Stimulated activated CD4-positive, alpha-beta T cell treated with anti-CD3 and anti-CD28 coated beads, Interleukin-2, amount 100 ng/mL, for 48 hours (primary cell): ENCODE measurements at regions not wholly inside any gene's neighbourhood (a gene's known extent, or its start where the extent isn't known, plus 50 kb on each side); places are given as distances from the start of the nearest gene placed in this dataset.
"Not testable (repeated sequence)": the region's sequence is repeated elsewhere in the genome, so short reads cannot be mapped to it uniquely, and the experiment has no call there.

Experiments used
- DNase-seq, 2 donors: peaks; one replicate each; pipeline ENCODE4 v3.0.0-alpha.2; 2020

- no peak for DNase-seq
Observed at GRCh38 chr9:105984714-105985113, 290.4 kb downstream of the TMEM38B start.

GRCh38 chr9:105993116-105993854 is 298.9 kb downstream of the TMEM38B start:
- no peak for DNase-seq

GRCh38 chr9:105993921-105994715 is 299.8 kb downstream of the TMEM38B start:
- DNase-seq, result no peak

DNA sequence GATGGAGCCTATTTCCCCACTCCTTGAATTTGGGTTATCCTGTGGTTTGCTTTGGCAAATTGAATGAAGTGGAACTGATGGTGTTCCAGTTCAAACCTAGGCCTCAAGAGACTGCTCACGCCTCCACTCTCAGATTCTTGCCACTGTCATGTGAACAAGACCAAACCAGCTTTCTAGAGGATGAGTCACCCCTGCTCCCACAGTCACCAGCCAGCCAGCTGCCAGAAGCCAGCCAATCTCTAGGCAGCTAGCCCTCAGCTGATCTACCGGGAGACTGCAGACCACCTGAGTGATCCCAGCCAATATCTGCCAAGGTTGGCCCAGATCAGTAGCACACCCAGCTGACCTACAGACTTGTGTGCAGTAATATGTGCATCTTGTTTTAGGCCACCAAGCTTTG is 300.6 kb downstream of the TMEM38B start:
- no peak for DNase-seq

DNA sequence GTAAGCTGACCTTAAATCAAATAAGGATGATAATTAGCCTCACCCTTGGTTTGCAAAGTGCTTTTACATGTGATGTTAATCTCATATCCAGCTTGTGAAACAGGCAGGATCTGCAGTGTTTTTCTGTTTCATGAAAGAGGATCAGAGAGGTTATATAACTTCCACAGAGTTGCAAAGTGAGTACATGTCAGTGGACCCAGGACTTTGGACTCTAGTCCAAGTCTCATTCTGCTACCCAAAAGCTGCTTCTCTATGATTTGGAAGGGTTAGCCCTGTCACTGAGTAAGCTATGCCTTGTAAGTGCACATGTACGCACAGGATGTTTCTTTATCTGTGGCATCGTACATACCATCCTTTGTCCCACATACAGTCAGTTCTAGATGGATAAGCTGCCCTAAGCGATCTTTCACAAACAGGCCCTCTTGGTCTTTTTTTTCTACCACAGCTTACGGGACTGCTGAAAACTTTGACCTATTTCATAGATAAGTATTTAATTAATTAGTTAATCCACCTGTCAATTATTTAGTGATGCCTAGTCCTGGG is 322.9 kb downstream of the TMEM38B start:
- DNase-seq, result no peak

- no peak for DNase-seq
Observed at GRCh38 chr9:106019039-106019680, 324.8 kb downstream of the TMEM38B start.

- no peak for DNase-seq
Observed at GRCh38 chr9:106019702-106020101, 325.4 kb downstream of the TMEM38B start.

- DNase-seq, result no peak
Observed at GRCh38 chr9:106020186-106020585, 325.8 kb downstream of the TMEM38B start.

DNA sequence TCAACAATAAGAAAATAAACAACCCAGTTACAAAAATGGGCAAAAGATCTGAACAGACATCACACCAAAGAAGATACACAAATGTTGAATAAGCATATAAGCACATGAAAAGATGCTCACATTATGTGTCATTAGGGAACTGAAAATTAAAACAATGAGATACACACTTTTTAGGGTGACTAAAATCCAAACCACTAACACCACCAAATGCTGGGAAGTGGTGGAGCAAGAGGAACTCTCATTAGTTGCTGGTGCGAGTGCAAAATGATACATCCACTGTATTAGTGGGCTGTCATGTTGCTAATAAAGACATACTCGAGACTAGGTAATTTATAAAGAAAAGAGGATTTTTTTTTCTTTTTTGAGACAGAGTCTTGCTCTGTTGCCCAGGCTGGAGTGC is 329.1 kb downstream of the TMEM38B start:
- DNase-seq, result no peak

DNA sequence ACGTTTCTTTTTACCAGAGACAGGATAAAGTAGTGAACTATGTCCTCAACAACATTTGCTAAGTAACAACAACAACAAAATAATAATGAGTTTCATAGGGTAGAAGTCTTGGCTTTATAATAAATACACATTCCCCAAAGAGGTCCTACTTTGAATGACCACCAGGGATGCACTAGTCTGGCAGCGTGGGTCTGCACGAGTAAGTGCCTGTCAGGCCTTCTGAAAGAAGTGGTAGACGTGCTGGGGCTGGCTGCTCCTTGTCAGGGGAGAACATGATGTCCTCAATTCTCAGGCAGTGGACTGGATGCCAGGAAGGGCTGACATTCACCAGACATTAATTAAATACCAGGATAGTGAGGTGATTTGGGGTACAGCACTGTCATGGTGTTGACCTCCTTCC is 331.1 kb downstream of the TMEM38B start:
- no peak for DNase-seq

GRCh38 chr9:106030146-106030545 is 335.8 kb downstream of the TMEM38B start:
- DNase-seq, result not testable (repeated sequence)

- DNase-seq, result no peak
Observed at GRCh38 chr9:106032978-106033377, 338.6 kb downstream of the TMEM38B start.

DNA sequence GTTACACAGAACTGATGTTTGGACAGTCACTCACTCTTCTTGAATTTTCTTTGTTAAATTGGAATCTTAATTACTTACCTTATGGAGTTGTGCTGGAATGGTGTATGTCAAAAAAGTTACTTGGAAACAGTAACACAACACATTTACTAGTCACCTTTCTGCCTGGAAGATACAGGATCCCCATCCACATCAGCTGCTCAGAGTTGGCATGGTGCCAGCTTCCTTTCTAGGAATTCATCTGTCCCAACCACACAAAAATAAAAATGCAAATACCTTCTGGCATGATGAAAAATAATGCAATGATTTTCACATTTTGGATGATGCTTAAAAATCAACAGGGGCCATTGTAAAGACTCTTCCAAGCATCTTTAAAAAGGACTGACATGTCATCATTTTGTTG is 341.5 kb downstream of the TMEM38B start:
- no peak for DNase-seq

DNA sequence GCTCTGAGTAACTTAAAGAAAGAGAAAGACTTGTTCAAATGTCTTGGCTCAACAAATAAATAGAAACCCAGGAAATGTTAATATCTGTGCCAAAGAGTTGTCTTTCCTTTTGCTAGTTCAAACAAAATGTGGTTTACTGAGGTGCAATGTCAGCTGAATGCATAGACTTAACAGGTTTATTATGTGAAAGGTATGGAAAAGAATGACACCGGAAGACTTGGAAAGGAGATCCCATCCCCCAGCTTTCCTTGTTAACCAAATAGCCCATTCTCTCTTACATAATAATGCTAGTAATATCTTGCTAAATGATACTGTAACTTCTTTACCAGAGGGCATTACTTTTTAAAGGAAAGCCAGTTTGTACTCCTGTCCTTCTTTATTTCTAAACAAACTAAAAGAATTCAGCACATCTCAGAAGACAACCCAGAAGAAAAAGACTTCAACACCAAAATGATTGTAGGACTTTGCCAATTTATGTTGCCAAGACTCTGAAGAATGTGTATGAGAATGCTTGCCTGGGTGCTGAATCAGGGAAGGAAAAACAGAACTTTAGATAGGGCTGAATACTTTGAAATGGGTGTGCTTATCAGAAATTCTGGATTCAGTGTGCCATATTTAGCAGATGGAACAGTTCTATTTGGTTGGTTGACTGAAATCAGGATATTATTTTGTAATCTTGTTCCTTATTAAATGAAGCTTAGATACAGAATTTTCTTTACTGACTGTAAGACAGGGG is 344.1 kb downstream of the TMEM38B start:
- DNase-seq, result no peak

GRCh38 chr9:106039151-106039935 is 345.0 kb downstream of the TMEM38B start:
- no peak for DNase-seq

DNA sequence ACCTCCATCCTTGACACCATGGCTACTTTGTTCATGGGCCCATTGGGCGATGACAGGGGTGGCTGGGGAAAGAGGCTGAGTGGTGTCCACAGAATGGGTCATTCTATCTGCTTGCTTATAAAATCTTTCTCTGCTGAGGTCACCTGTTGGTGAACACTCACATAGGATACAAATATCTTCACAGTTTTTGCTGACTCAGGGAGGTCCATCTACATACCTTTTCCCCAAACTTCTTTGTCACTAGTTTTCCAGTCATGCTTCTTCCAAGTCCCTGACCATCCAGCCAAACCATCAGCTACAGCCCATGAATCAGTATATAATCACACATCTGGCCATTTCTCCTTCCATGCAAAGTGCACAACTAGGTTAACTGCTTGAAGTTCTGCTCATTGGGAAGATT is 347.6 kb downstream of the TMEM38B start:
- DNase-seq, result not testable (repeated sequence)

DNA sequence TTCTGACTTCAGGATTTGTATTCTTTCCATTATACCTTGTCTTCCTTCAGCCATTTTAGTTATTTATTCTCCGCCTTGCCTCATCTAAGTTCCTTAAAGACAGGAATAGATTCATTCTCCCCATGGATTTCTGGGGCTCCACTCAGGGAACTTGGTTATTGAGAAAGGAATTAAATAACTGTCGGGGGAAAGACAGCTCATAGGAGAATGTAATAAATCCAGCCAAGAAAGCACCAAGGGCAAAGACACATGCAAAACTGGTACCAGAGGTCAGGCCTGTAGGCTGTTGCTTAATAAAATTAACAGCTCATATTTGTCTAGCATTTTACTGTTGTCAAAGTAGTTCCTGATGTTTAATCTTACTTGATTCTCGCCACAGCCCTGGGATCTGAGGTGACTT is 357.2 kb downstream of the TMEM38B start:
- no peak for DNase-seq

DNA sequence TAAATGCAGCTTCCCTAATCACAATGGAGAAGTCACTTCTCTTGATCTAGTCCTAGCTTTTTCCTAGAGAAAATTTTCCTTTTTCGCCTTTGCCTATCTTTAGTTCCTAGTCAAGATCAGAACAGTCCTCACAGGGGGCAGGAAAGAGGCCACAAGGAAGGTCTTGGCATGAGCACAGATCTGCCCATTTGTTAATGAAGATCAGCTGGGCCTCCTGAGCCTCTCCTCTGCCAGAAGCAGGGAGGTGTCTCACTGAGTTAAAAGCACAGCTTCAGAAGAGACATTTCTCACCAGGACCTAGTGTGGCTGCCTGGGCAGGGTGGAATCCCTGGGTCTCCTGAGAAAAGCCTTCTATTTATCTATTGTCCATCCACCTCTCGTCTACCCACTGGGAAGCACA is 357.8 kb downstream of the TMEM38B start:
- DNase-seq, result no peak

GRCh38 chr9:106052735-106053134 is 358.4 kb downstream of the TMEM38B start:
- DNase-seq, result no peak

GRCh38 chr9:106056328-106056727 is 362.0 kb downstream of the TMEM38B start:
- DNase-seq, result no peak

DNA sequence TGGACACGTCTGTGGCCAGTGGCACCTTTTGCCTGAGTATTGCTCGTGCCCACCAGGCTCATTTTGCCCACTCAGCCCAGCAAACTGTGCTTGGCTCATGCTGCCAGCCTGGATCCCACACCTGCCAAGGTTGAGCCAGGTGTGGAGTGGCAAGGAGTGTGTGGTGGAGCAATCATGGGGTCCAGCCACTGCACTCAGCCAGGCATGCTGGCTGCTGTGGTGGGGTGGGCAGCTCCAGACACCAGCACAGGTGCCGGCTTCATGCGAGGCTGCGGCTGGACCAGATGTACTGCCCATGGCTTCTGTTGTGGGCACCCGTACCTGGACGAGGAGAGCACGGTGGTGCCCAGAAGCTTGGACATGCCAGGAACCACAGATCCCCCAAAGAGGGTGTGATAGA is 364.1 kb downstream of the TMEM38B start:
- DNase-seq, result no peak

GRCh38 chr9:106059886-106060285 is 365.5 kb downstream of the TMEM38B start:
- no peak for DNase-seq
